H9 (cell line): ENCODE measurements at regions not wholly inside any gene's neighbourhood (a gene's known extent, or its start where the extent isn't known, plus 50 kb on each side); places are given as distances from the start of the nearest gene placed in this dataset.

Experiments
- DNase-seq: peaks from one replicate; pipeline ENCODE4 v3.0.0-alpha.2; 2017
- H2AFZ ChIP-seq: one replicate; pipeline ENCODE4 v1.6.1; 2013; ENCODE audit warnings: mild to moderate bottlenecking, low read length, control low read depth, moderate library complexity
- H2AK5ac ChIP-seq: 2 replicates; pipeline ENCODE4 v1.6.1; 2013; ENCODE audit warnings: low read length, control low read depth, mixed read lengths; ENCODE audit not compliant: insufficient read length
- H2BK120ac ChIP-seq: one replicate; pipeline ENCODE4 v1.6.1; 2013; ENCODE audit warnings: low read depth, mild to moderate bottlenecking, low read length, control low read depth, inconsistent platforms; ENCODE audit not compliant: poor library complexity, severe bottlenecking
- H2BK12ac ChIP-seq: 2 replicates; pipeline ENCODE4 v1.6.1; 2013; ENCODE audit warnings: low read length, control low read depth, mixed read lengths, low read depth; ENCODE audit not compliant: insufficient read length
- H2BK15ac ChIP-seq: 2 replicates; pipeline ENCODE4 v1.6.1; 2013; ENCODE audit warnings: low read depth, low read length, control low read depth
- H2BK20ac ChIP-seq: one replicate; pipeline ENCODE4 v1.6.1; 2013; ENCODE audit warnings: low read depth, mild to moderate bottlenecking, low read length, control low read depth, inconsistent platforms; ENCODE audit not compliant: poor library complexity, severe bottlenecking
- H2BK5ac ChIP-seq: 2 replicates; pipeline ENCODE4 v1.6.1; 2013; ENCODE audit warnings: low read length, control low read depth, mixed read lengths; ENCODE audit not compliant: insufficient read length
- H3K14ac ChIP-seq: 2 replicates; pipeline ENCODE4 v1.6.1; 2013; ENCODE audit warnings: low read length, control low read depth; ENCODE audit not compliant: insufficient read depth
- H3K18ac ChIP-seq: 2 replicates; pipeline ENCODE4 v1.6.1; 2013; ENCODE audit warnings: low read depth, mild to moderate bottlenecking, mixed read lengths, low read length, control low read depth; ENCODE audit not compliant: insufficient read length
- H3K23ac ChIP-seq: 2 replicates; pipeline ENCODE4 v1.6.1; 2013; ENCODE audit warnings: low read length, control low read depth, mixed read lengths, low read depth; ENCODE audit not compliant: insufficient read length
- H3K23me2 ChIP-seq: 2 replicates; pipeline ENCODE4 v1.6.1; 2013; ENCODE audit warnings: low read depth, mild to moderate bottlenecking, mixed read lengths, low read length, control low read depth; ENCODE audit not compliant: insufficient read length, poor library complexity, severe bottlenecking
- H3K27ac ChIP-seq: 2 replicates; pipeline ENCODE4 v1.5.1; 2013; ENCODE audit warnings: low read length, control low read depth, mixed read lengths, low read depth; ENCODE audit not compliant: insufficient read length
- H3K27me3 ChIP-seq: 2 replicates; pipeline ENCODE4 v1.6.1; 2013; ENCODE audit warnings: low read length, control low read depth, inconsistent platforms; ENCODE audit not compliant: insufficient read depth
- H3K4ac ChIP-seq: 2 replicates; pipeline ENCODE4 v1.6.1; 2013; ENCODE audit warnings: low read depth, mild to moderate bottlenecking, control low read depth, inconsistent platforms, low read length, moderate library complexity
- H3K4me1 ChIP-seq: 2 replicates; pipeline ENCODE4 v1.6.1; 2013; ENCODE audit warnings: low read length, control low read depth, inconsistent platforms; ENCODE audit not compliant: insufficient read depth
- H3K4me2 ChIP-seq: 2 replicates; pipeline ENCODE4 v1.6.1; 2013; ENCODE audit warnings: low read length, control low read depth, mixed read lengths; ENCODE audit not compliant: insufficient read length, insufficient read depth
- H3K56ac ChIP-seq: 2 replicates; pipeline ENCODE4 v1.6.1; 2013; ENCODE audit warnings: low read depth, mild to moderate bottlenecking, mixed read lengths, low read length, control low read depth; ENCODE audit not compliant: insufficient read length
- H3K79me1 ChIP-seq: 2 replicates; pipeline ENCODE4 v1.6.1; 2013; ENCODE audit warnings: low read depth, mild to moderate bottlenecking, moderate library complexity, low read length, control low read depth, inconsistent platforms; ENCODE audit not compliant: insufficient read depth, poor library complexity, severe bottlenecking
- H3K79me2 ChIP-seq: 2 replicates; pipeline ENCODE4 v1.6.1; 2013; ENCODE audit warnings: low read length, control low read depth, inconsistent platforms; ENCODE audit not compliant: insufficient read depth
- H3K9ac ChIP-seq: 2 replicates; pipeline ENCODE4 v1.6.1; 2013; ENCODE audit warnings: low read length, control low read depth, mixed read lengths; ENCODE audit not compliant: insufficient read length; ENCODE audit errors: extremely low read depth
- H3K9me3 ChIP-seq: one replicate; pipeline ENCODE4 v1.6.1; 2013; ENCODE audit warnings: low read depth, low read length, inconsistent platforms; ENCODE audit not compliant: control insufficient read depth
- H3T11ph ChIP-seq: one replicate; pipeline ENCODE4 v1.6.1; 2013; ENCODE audit warnings: mild to moderate bottlenecking, low read length, control low read depth, inconsistent platforms
- H4K20me1 ChIP-seq: one replicate; pipeline ENCODE4 v1.6.1; 2013; ENCODE audit not compliant: control insufficient read depth, insufficient read length, insufficient read depth
- H4K5ac ChIP-seq: 2 replicates; pipeline ENCODE4 v1.6.1; 2013; ENCODE audit warnings: low read depth, mild to moderate bottlenecking, mixed read lengths, low read length, control low read depth; ENCODE audit not compliant: insufficient read length
- H4K8ac ChIP-seq: replicated peaks from 2 replicates; pipeline ENCODE4 v1.6.1; 2013; ENCODE audit warnings: low read length, control low read depth, mixed read lengths, low read depth; ENCODE audit not compliant: insufficient read length
- H4K91ac ChIP-seq: 2 replicates; pipeline ENCODE4 v1.6.1; 2013; ENCODE audit warnings: low read depth, mild to moderate bottlenecking, moderate library complexity, mixed read lengths, low read length, control low read depth; ENCODE audit not compliant: insufficient read length
- H3K27ac Mint-ChIP-seq, 3 experiments: 2 replicates in 2 of 3; 3 replicates in 1 of 3; pipeline ENCODE4 v1.8.0; 2020 to 2021; ENCODE audit warnings: mixed read lengths in 3 of 3, mild to moderate bottlenecking in 1 of 3, moderate library complexity in 1 of 3
- H3K27me3 Mint-ChIP-seq: 2 replicates; pipeline ENCODE4 v1.8.0; 2021; ENCODE audit warnings: low read depth, mild to moderate bottlenecking, moderate library complexity, mixed read lengths
- H3K36me3 Mint-ChIP-seq, 3 experiments: 2 replicates in 2 of 3; 3 replicates in 1 of 3; pipeline ENCODE4 v1.8.0; 2020 to 2021; ENCODE audit warnings: low read depth in 3 of 3, mixed read lengths in 3 of 3; ENCODE audit not compliant: insufficient read depth in 1 of 3
- H3K4me1 Mint-ChIP-seq, 2 experiments: 2 replicates each; pipeline ENCODE4 v1.8.0; 2020; ENCODE audit warnings: mixed read lengths in 2 of 2
- H3K4me3 Mint-ChIP-seq, 2 experiments: 2 replicates in 1 of 2; 3 replicates in 1 of 2; pipeline ENCODE4 v1.8.0; 2020 to 2021; ENCODE audit warnings: mild to moderate bottlenecking in 2 of 2, mixed read lengths in 2 of 2, moderate library complexity in 1 of 2
- H3K9me3 Mint-ChIP-seq, 2 experiments: 2 replicates in 1 of 2; 3 replicates in 1 of 2; pipeline ENCODE4 v1.8.0; 2020; ENCODE audit warnings: mild to moderate bottlenecking in 2 of 2, mixed read lengths in 2 of 2, moderate library complexity in 1 of 2
- CTCF ChIP-seq: fragments of 200-600 bp; sonication (generic); conservative IDR thresholded peaks from 3 replicates; pipeline ENCODE4 v1.8.0; 2021; ENCODE audit warnings: antibody characterized with exemption, mild to moderate bottlenecking
- WGBS: extraction: QIAGEN DNeasy Blood & Tissue Kit; methylation state at CpG from one replicate; pipeline ENCODE4 v1.1.7; 2013; ENCODE audit warnings: missing lambda C conversion rate, low lambda C conversion rate, mixed read lengths; ENCODE audit not compliant: insufficient read length; ENCODE audit errors: extremely low coverage; 5-methylcytosine and 5-hydroxymethylcytosine counted together

DNA sequence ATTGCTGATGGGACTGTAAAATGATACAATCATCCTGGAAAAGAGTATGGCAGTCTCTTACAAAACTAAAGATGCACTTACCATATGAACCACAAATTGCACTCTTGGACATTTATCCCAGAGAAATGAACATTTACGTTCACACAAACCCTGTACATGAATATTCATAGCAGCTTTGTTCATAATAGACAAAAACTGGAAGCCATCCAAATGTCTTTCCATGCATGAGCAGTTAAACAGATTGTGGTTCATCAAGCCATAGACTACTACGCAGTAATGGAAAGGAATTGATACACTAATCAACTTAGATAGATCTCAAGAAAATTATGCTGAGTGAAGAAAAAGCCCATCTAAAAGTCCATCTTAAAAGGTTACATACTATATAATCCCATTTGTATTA, 156.1 kb upstream of the SLC39A10 start:
- no peaks in the 10 kb centered on the region for H3K27me3 ChIP-seq
- H3K4ac ChIP-seq = no peak overlapping the region
- Mint-ChIP-seq H3K4me1 (no peaks in the 10 kb centered on the region), H3K27me3 (no peaks in the 10 kb centered on the region), H3K4me3 (no peak overlapping the region), H3K9me3 (no peaks in the 10 kb centered on the region), H3K27ac (peak overlapping the region in 1 of 3 experiments; percentile 60; a peak in 1 of 7 replicates), H3K36me3 (no peaks in the 10 kb centered on the region)
- TF ChIP-seq CTCF = no peak
- H3K18ac ChIP-seq = no peak overlapping the region
- H3K27ac ChIP-seq = no peak overlapping the region
- no peak overlapping the region for H3K56ac ChIP-seq
- H2BK12ac ChIP-seq = no peak overlapping the region
- no peak overlapping the region for H2BK5ac ChIP-seq
- no peaks in the 10 kb centered on the region for H4K20me1 ChIP-seq
- DNase-seq = no peak
- H3K23me2 ChIP-seq = no peaks in the 10 kb centered on the region
- H3K4me2 ChIP-seq = no peak overlapping the region
- H3T11ph ChIP-seq = no peak overlapping the region
- H3K79me1 ChIP-seq = no peaks in the 10 kb centered on the region
- no peak overlapping the region for H2BK15ac ChIP-seq
- H3K9me3 ChIP-seq = no peaks in the 10 kb centered on the region
- no CpG with 5 or more reads among the region's 2 CpGs for WGBS
- no peak overlapping the region for H2BK20ac ChIP-seq
- no peak overlapping the region for H3K23ac ChIP-seq
- no peaks in the 10 kb centered on the region for H3K79me2 ChIP-seq
- H2AFZ ChIP-seq = no peak overlapping the region
- H3K9ac ChIP-seq = no peak overlapping the region
- no peak overlapping the region for H4K5ac ChIP-seq
- H3K14ac ChIP-seq = no peak overlapping the region
- H3K4me1 ChIP-seq = no peaks in the 10 kb centered on the region
- H4K91ac ChIP-seq = no peak overlapping the region
- no peak overlapping the region for H2AK5ac ChIP-seq
- H2BK120ac ChIP-seq = no peak overlapping the region
- no peak overlapping the region for H4K8ac ChIP-seq
